ENCODE measurements at regions not wholly inside any gene's neighbourhood (a gene's known extent, or its start where the extent isn't known, plus 50 kb on each side); places are given as distances from the start of the nearest gene placed in this dataset.
A peak's percentile ranks its signal among the peaks of the same experiment; 100 is the strongest.

DNA sequence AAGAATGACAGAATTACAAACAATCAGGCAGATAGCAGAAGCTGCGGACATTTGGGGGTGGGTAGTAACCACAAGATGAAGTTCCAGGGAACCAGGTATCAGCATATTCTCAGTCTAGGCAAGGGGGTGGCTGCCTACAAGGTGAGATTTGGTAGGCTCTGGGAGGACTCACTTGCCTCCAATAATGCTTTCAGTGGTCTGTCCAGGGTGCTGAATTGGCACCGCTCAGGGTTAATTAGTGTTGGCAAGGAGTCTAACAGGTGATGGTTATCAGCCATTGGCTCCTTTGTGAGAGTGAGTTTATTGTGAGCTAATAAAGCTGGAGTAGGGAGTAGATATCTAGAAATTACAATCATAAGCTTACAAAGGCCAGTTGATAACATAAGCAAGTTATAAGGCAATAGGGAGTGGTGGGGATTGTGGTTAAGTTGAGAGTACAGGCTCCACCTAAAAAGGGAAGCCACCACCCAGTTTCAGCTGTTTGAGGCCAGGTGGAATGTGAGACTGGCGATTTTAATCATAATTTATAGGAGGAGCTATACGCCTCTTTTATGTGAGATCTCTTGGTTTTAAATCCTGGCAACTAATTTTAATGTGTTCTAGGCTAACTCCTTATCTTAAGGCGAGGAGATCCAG, 320.5 kb downstream of the MIAT start:
- TF ChIP-seq, protein P1, sequence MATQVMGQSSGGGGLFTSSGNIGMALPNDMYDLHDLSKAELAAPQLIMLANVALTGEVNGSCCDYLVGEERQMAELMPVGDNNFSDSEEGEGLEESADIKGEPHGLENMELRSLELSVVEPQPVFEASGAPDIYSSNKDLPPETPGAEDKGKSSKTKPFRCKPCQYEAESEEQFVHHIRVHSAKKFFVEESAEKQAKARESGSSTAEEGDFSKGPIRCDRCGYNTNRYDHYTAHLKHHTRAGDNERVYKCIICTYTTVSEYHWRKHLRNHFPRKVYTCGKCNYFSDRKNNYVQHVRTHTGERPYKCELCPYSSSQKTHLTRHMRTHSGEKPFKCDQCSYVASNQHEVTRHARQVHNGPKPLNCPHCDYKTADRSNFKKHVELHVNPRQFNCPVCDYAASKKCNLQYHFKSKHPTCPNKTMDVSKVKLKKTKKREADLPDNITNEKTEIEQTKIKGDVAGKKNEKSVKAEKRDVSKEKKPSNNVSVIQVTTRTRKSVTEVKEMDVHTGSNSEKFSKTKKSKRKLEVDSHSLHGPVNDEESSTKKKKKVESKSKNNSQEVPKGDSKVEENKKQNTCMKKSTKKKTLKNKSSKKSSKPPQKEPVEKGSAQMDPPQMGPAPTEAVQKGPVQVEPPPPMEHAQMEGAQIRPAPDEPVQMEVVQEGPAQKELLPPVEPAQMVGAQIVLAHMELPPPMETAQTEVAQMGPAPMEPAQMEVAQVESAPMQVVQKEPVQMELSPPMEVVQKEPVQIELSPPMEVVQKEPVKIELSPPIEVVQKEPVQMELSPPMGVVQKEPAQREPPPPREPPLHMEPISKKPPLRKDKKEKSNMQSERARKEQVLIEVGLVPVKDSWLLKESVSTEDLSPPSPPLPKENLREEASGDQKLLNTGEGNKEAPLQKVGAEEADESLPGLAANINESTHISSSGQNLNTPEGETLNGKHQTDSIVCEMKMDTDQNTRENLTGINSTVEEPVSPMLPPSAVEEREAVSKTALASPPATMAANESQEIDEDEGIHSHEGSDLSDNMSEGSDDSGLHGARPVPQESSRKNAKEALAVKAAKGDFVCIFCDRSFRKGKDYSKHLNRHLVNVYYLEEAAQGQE (IDR thresholded peaks at IDR 0.05; ENCODE audit: insufficient read depth in 1 of 2, low read depth in 2 of 2, low read length in 2 of 2), result peak; percentile 76 to 92
- TF ChIP-seq SIN3A (IDR thresholded peaks at IDR 0.05; ENCODE audit: borderline replicate concordance, insufficient read depth, low read length) (no peak), POLR2AphosphoS5 (IDR thresholded peaks at IDR 0.05; ENCODE audit: low read depth, low read length) (no peak)

Data from PFSK-1 (cell line).